AG04449 (cell line): ENCODE measurements at regions not wholly inside any gene's neighbourhood (a gene's known extent, or its start where the extent isn't known, plus 50 kb on each side); places are given as distances from the start of the nearest gene placed in this dataset.
"Not testable (repeated sequence)": the region's sequence is repeated elsewhere in the genome, so short reads cannot be mapped to it uniquely, and the experiment has no call there.

ENCODE experiments used
- CTCF ChIA-PET: fragments of 350-600 bp; formaldehyde crosslinking; extraction: SDS; loops from one replicate; lab custom pipeline; 2021; ENCODE audit warnings: antibody characterized with exemption; lab: Yijun Ruan, JAX
- POLR2A ChIA-PET: fragments of 400-600, 350-600 bp; formaldehyde crosslinking; extraction: SDS; loops from one replicate; lab custom pipeline; 2020; ENCODE audit warnings: antibody characterized with exemption, inconsistent platforms; lab: Yijun Ruan, JAX
- DNase-seq: peaks from one replicate; pipeline ENCODE4 v3.0.0-alpha.2; 2010; ENCODE audit warnings: low read depth, low spot score
- H3K4me3 ChIP-seq: 2 replicates; pipeline ENCODE4 v1.5.1; 2011; ENCODE audit warnings: low read depth, mild to moderate bottlenecking, control low read depth, low read length
- CTCF ChIP-seq: IDR thresholded peaks from one replicate; pipeline ENCODE4 v1.5.1; 2011; ENCODE audit warnings: mild to moderate bottlenecking, moderate library complexity, low read length, control low read depth, inconsistent platforms; ENCODE audit not compliant: insufficient read depth; ENCODE audit errors: missing control alignments

GRCh38 chr5:117380316-117380715, 805.7 kb upstream of the SEMA6A start:
- no peak overlapping the region for H3K4me3 ChIP-seq
- ChIA-PET CTCF (no interaction called here), POLR2A (no interaction called here)
- no peak for TF ChIP-seq CTCF
- DNase-seq: no peak

- H3K4me3 ChIP-seq: no peak overlapping the region
- ChIA-PET CTCF (no interaction called here), POLR2A (no interaction called here)
- no peak for DNase-seq
- no peak for TF ChIP-seq CTCF
These were observed 804.9 kb upstream of the SEMA6A start for GRCh38 chr5:117379521-117379920.

DNA sequence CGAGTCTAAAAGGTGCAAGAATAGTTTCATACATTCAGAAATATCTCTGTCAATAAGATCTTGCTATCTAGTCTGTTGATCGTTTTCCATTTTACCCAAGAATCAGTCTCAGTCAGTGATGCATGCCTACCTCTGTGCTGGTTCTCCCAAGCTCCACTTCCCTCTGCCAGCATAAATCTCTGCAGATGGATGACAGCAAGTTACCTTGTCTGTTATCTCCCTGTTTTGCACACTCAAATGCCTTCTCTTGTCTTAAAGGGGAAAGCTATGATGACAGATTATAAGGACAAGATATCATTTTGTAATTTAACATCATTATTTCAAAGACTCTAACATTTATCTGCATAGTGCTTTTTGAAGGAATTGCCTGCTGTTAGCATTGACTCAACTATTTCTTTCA, 802.1 kb upstream of the SEMA6A start:
- DNase-seq: no peak
- no peak for TF ChIP-seq CTCF
- H3K4me3 ChIP-seq: no peak overlapping the region
- CTCF ChIA-PET: no interaction called here
- POLR2A ChIA-PET: no interaction called here

GRCh38 chr5:117359895-117360294, 785.3 kb upstream of the SEMA6A start:
- no peak for TF ChIP-seq CTCF
- H3K4me3 ChIP-seq: no peak overlapping the region
- ChIA-PET POLR2A (no interaction called here), CTCF (no interaction called here)
- no peak for DNase-seq

DNA sequence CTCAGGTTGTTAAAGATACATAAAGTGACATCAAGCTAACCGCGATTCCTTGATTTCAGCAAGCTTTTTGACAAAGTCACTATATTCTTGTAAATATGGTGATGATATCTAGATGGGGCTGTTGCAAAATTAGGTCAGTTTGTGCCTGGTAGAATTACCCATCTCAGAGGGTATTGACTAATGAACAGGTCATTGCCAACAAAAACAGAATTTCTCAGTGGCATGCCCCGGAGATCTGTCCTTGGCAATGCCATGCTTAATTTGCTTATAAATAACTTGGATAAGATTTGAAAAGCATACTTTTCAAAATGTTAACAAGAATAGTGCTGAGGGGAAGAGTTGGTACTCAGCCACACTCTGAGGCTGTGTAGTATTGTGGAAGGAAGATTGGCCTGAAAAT, 783.3 kb upstream of the SEMA6A start:
- CTCF ChIA-PET: no interaction called here
- no peak for TF ChIP-seq CTCF
- H3K4me3 ChIP-seq: no peak overlapping the region
- POLR2A ChIA-PET: no interaction called here
- no peak for DNase-seq

- DNase-seq: no peak
- CTCF ChIA-PET: no interaction called here
- POLR2A ChIA-PET: no interaction called here
- no peak for TF ChIP-seq CTCF
- H3K4me3 ChIP-seq: no peak overlapping the region
These were observed 772.7 kb upstream of the SEMA6A start for GRCh38 chr5:117347280-117347679.

GRCh38 chr5:117343726-117344125, 769.1 kb upstream of the SEMA6A start:
- CTCF ChIA-PET, H3K4me3 ChIP-seq, DNase-seq, POLR2A ChIA-PET: not testable (repeated sequence)
